NCI-H2227 (cell line): ENCODE measurements at regions not wholly inside any gene's neighbourhood (a gene's known extent, or its start where the extent isn't known, plus 50 kb on each side); places are given as distances from the start of the nearest gene placed in this dataset.
A peak's percentile ranks its signal among the peaks of the same experiment; 100 is the strongest.
"Not testable (repeated sequence)": the region's sequence is repeated elsewhere in the genome, so short reads cannot be mapped to it uniquely, and the experiment has no call there.

ENCODE experiments used
- DNase-seq: peaks from one replicate; lab custom pipeline; 2025; ENCODE audit not compliant: unreplicated experiment; lab: John Stamatoyannopoulos, UW

DNA sequence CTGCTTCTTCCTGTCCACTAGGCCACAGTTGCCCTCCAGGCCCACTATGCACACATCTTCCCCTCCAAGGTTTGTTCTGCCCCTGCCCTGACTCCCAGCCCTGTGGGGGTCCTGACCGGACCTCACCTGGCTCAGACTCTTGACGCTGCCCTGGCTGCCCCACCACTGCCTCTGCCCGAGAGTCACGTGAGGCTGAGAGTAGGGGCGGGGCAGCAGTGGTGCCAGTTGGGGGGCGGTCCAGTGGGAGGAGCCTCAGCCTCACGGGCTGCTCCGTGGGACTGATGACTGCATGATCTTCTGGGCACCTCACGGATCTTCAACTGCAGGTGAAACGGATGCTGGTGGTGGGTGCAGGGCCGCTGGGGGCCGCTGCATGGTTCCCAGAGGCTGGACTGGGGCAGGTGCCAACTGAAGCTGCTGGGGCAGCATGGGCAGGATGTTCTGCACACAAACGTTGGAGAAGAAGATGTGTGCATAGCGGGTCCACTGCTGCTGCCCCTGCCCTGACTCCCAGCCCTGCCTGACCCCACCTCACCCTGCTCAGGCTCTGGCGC, 77.6 kb downstream of the HHIPL2 start:
- not testable (repeated sequence) for DNase-seq

DNA sequence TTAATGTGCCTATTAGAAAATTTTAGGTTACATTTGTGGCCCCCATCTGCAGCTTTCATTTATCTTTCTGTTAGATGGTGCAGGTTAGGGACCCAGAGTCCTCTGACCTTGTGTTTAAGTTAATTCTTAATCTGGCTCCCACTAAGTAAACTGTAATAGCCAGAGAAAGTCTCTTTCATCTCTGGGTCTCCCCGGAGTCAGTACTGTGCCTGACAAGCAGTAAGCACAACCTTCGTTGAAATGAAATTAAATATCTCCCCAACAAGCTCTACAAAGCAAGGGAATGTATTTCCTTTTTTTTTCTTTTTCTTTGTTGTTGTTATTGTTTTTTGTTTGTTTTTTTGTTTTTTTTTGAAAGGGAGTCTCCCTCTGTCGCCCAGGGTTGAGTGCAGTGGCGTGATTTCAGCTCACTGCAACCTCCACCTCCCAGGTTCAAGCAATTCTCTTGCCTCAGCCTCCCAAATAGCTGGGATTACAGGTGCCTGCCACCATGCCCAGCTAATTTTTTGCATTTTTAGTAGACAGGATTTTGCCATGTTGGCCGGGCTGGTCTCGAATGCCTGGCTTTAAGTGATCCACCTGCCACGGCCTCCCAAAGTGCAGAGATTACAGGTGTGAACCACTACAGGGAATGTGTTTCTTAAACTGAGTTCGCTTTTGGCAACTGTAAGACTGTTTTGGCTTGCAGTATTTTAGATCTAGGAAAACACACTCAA, 81.6 kb downstream of the HHIPL2 start:
- DNase-seq: no peak

DNA sequence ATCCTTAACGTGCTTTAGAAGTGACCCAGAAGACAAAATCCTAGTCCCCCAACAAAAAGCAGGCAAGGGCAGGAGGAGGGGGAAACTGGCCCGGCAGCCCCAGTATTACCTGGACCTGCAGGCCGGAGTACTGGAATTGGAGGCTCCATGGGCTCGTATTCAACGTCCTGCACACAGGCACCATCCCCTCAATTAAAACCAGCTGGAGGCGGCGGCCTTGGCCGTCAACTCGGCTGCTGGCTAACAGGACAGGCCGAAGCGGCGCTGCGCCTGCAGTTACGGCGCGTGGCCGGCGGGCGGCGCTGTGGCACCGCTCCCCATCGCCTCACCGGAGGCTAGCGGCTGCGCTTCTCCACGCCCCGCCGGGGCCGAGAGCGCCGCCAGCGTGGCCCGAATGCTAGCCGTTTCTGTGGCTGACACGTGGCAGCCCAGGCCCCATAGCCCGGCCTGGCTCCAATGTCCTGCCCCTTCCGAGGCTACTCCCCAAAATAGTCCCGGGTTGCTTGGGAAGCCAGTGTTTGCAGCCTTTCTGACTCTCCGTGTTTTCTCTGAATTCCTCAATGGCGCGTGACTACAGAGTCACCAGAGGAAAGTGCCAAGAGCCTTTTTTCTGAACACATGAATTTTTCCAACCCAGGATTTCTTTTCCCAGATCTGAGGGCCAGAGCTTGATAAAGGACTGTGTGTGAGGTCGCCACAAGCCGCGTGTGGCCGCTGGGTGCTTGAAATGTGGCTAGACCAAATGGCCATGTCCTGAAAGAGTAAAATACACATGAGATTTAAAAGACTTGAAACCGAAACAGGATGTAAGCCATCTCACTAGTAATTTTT, 82.5 kb downstream of the HHIPL2 start:
- peak; percentile 94 for DNase-seq

DNA sequence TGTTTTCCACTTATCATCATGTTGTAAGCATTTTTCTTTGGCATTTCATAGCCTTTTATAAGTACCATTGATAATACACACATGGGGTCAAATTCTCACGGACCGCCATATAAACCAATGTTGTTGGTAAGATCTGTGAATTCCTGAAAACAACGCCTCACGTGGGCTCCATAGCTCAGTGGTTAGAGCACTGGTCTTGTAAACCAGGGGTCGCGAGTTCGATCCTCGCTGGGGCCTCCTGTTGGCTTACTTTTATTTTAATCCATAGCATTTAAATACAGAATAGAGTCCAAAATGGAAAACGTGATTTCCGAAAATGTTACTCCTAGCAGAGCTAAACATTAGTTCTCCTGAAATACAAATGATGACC, 83.1 kb downstream of the HHIPL2 start:
- peak; percentile 88 for DNase-seq

DNA sequence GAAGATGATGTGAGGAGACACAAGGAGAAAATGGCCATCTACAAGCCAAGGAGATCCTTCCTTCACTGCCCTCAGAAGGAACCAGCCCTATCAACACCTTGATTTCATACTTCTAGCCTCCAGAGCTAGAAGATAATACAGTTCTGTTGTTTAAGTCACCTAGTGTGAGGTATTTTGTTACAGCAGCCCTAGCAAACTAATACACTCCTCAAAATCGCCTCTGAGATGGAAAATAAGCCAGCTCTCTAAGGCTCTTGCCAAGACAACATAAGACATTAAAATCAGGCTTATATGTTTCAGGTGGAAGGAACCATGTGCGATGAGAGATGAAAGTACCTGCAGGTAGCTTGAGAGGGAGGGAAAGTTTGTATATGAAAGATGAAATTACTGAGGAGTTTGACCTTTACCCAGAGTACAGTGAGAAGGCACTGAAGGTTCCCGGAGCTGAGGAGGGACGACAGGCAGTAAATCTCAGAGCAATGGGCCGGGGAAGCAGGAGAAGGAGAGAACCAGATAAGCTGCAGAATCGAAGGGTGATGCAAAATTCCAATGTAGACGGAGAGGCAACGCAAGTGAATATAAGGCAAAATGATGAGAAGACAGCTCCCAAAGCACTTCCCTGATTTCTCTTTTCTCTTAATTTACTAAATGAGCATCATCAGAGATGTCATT, 84.7 kb downstream of the HHIPL2 start:
- no peak for DNase-seq

GRCh38 chr1:222462601-222463000, 85.3 kb downstream of the HHIPL2 start:
- DNase-seq: no peak

- DNase-seq: no peak
Observed at GRCh38 chr1:222461941-222462340, 86.0 kb downstream of the HHIPL2 start.

DNA sequence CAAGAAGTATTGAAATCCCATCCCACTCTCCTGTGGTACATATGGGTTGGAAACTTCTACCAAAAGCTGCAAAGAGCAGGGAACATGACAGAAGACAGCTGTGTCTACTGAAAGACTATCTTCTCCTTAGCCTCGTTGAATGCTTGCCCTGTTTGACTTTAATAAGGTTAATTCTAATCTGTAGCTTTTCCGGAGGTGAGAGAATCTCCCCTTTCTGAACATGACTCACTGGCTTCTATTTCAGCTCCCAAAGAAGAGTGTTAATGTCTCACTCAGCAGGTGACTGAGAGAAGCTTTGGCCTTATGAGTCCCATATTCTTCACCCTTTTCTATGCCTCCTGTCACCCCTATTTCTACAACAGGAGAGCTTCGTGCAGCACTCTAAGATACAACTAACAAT, 88.3 kb downstream of the HHIPL2 start:
- no peak for DNase-seq

- DNase-seq: no peak
Observed at GRCh38 chr1:222457513-222457912, 90.4 kb downstream of the HHIPL2 start.

DNA sequence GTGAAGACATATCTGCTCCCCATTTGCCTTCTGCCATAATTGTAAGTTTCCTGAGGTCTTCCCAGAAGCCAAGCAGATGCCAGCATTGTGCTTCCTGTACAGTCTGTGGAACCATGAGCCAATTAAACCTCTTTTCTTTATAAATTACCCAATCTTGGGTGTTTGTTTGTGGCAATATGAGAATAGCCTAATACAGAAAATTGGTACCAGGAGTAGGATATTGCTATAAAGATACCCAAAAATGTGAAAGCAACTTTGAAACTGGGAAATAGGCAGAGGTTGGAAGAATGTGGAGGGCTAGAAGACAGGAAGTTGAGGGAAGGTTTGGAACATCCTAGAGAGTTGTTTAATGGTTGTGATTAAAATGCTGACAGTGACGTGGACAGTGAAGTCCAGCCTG, 90.8 kb downstream of the HHIPL2 start:
- no peak for DNase-seq

DNA sequence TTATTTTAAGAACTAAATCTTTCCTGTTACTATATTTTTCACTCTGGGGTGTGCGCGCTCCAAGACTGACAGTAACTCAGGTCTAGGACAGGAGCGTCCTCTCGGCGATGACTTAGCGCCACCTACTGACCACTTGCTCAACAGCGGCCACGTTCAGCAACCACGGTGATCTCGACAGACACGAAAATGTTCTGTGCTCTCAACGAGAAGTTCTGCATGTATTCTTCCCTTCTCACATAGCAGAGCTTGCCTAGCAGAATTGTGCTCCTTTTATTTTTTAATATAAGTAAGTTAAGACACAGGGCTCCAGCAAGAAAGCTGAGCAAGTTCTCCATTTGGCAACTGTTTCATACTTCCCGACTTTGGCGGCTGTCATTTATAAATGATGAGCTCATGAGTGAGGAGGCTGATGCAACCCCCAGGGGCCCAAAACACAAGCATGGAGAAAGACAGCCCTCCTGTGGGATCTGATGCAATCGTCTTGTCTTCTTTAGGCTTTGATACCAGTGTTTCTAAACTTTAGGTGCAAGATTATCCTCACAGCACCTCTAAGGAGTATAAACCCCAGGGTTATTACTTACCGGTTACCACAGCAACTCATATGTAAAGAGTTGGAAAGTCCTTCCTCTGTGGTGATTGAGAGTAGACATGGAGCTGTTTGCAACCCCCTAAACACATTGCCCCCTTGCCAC, 92.6 kb downstream of the HHIPL2 start:
- peak; percentile 85 for DNase-seq

DNA sequence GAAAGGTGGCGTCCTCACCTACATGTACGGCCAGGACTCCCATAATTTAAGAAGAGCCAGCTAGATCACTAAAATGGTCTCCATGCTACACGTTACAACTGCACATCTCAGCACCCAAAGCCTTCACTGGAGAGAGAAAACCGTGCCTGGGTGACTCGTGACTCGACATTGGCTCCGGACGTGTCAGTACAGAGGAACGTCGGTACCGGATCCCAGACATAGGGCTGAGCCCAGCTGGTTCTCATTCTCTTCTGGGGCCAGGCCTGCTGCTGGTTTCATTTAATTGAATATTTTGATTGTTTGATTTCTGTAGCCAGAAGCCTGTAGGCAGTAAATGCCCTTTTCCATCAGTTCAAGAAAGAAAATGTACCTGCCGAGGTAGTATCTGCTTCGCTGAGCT, 93.1 kb downstream of the HHIPL2 start:
- no peak for DNase-seq

DNA sequence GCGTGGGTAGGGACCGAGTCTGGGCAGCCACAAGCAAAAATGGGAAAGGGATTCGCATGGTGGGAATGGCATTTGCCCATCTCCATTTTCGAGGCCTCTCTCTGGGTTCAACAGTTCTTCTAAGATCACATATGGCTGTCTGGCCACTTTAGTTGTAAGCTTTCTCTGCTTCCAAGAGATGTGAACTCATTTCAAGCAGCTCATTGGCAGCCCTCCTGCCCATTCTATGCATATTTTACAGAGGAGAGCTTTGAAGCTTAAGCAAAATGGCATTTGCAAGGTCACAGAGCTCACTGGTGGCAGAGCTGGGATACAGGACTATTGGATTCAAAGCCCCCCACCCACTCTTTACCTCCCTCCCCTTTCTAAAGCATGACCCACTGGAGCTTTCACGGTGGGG, 93.7 kb downstream of the HHIPL2 start:
- DNase-seq: no peak

DNA sequence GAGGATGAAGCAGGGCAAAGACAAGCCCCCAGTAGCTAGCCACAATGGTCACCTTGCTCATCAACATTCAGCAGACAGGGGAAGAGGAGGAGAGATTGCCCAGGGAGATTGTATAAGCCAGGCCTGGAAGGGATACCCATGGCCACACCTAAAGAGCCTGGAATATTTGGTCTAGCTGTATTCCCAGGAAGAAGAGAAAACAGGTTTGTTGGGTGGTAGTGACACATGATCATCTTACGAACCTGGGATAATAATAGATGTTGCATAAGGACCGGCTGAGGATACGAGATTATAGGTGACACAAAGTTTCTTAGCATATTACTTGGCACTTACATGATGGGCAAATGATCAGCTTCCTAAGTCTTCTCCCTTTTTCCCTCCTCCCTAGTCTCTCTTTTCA, 95.9 kb downstream of the HHIPL2 start:
- no peak for DNase-seq

DNA sequence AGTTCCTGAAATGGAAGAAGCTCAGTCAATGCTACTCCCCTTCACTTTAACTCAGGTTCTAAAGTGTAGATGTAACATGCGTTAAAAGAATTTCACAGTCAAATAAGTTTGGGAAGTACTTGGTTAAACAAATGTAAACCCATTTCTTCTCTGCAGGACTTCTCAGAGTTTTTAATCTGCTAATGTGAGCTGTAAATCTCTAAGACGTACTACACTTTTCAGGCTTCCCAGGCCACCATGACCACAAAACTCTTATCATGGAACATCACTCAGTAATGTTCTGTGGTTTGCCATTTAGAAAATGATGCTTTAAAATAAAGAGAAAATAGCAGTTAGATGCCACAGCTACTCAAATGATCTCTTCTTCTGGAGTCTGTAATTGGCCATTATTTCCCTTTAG, 104.3 kb downstream of the HHIPL2 start:
- no peak for DNase-seq

DNA sequence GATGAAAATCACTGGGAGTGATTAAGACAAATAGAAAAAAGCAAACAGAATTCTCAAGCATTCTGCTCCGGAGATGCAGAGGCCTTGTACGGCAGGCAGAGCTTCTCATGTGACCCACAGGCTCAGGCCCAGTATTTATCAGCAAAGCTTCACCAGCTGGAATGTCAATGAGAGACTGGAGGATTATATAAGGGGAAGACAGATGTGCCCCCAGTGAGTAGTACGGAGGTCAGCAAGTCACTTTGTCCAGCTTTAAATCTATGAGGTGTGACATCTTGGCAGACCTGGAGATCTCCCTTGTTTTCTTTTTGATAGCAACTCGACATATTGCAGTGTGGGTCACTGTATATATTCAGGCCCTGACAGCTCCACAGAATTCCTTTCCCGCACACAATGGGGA, 106.8 kb downstream of the HHIPL2 start:
- no peak for DNase-seq

- no peak for DNase-seq
Observed at GRCh38 chr1:222424826-222425225, 123.1 kb downstream of the HHIPL2 start.

DNA sequence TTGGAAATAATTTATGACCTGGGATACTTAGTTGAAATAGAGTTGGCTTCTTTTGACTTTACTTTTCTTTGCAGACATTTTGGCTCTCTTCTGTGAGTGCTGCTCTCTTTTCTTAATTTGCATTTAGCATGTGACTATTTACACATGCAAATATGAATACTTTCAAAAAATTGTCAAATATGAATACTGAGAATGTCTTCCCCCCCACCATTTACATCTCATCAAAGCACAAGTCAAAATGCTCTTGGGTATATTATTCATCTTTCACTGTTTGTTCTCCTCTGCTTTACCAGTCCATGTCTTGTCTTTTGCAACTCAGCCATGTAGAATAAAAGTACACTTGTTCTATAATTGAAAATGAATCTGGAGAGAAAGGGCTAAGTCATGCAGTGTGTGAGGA, 126.5 kb downstream of the HHIPL2 start:
- no peak for DNase-seq

DNA sequence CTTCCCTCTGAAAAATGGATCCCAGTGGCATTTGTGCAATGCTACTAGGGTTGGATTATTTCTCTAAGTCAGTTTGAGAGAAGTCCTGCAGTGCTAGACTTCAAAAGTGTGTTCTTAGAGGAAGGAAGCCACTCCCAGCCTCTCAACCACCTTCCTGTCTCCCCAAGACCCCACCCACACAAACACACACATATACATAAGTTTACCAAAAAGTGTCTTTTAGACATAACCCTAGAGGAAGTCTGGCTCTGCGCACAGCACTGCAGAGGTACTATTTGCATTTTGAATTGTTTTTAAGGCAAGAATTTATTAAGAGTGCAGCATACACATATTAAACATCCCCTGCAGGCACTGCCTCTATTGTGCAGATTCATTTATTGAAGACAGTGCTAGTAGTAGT, 127.3 kb downstream of the HHIPL2 start:
- no peak for DNase-seq

DNA sequence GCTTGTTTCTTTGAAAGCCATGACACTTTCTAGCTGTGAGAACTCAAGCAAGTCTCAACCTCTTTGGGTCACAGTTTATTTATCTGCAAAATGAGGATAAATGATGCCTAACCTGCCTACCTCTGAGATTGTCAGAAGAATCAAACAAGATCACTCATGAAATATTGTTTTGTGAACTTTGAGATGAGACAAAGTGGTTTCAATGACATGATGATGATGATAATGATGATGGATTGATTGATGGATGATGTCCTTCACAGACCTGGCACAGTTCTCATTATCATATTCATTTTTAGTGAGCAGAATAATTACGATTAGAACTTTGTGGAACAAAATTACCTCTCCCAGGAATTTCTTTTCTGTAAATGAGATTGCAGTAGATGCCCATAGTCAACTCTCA, 129.2 kb downstream of the HHIPL2 start:
- no peak for DNase-seq

GRCh38 chr1:222417264-222417663, 130.6 kb downstream of the HHIPL2 start:
- no peak for DNase-seq
